Mesenchymal stem cell (in vitro differentiated cells and primary cell): ENCODE measurements at regions not wholly inside any gene's neighbourhood (a gene's known extent, or its start where the extent isn't known, plus 50 kb on each side); places are given as distances from the start of the nearest gene placed in this dataset.

Experiments used
- DNase-seq: peaks from one replicate; pipeline ENCODE4 v3.0.0-alpha.2; 2013
- H2AFZ ChIP-seq: one replicate; pipeline ENCODE4 v1.6.1; 2013; ENCODE audit warnings: low read depth, mild to moderate bottlenecking, control low read depth, inconsistent platforms, low read length, moderate library complexity
- H2AK5ac ChIP-seq: 2 replicates; pipeline ENCODE4 v1.6.1; 2013; ENCODE audit warnings: low read length, moderate library complexity, mild to moderate bottlenecking, inconsistent platforms; ENCODE audit not compliant: severe bottlenecking
- H2BK120ac ChIP-seq: one replicate; pipeline ENCODE4 v1.6.1; 2013; ENCODE audit warnings: low read depth, mild to moderate bottlenecking, inconsistent platforms, low read length, moderate library complexity
- H2BK12ac ChIP-seq, 2 experiments: one replicate each; pipeline ENCODE4 v1.6.1; 2013; ENCODE audit warnings: inconsistent platforms in 2 of 2, low read length in 2 of 2, mild to moderate bottlenecking in 2 of 2, moderate library complexity in 2 of 2, control low read depth in 1 of 2
- H2BK15ac ChIP-seq: one replicate; pipeline ENCODE4 v1.6.1; 2013; ENCODE audit warnings: mild to moderate bottlenecking, low read depth, inconsistent platforms; ENCODE audit not compliant: poor library complexity, severe bottlenecking
- H2BK5ac ChIP-seq: 2 replicates; pipeline ENCODE4 v1.6.1; 2013; ENCODE audit warnings: low read depth, mild to moderate bottlenecking, low read length, control low read depth, inconsistent platforms; ENCODE audit not compliant: poor library complexity, severe bottlenecking
- H3K14ac ChIP-seq, 2 experiments: one replicate each; pipeline ENCODE4 v1.6.1; 2013; ENCODE audit warnings: inconsistent platforms in 2 of 2, low read length in 2 of 2, control low read depth in 1 of 2, mild to moderate bottlenecking in 1 of 2, moderate library complexity in 1 of 2
- H3K18ac ChIP-seq, 2 experiments: one replicate each; pipeline ENCODE4 v1.6.1; 2013; ENCODE audit warnings: inconsistent platforms in 2 of 2, low read length in 2 of 2, control low read depth in 1 of 2, low read depth in 1 of 2, mild to moderate bottlenecking in 1 of 2
- H3K23ac ChIP-seq, 2 experiments: one replicate each; pipeline ENCODE4 v1.6.1; 2013; ENCODE audit warnings: inconsistent platforms in 2 of 2, low read length in 2 of 2, mild to moderate bottlenecking in 2 of 2, moderate library complexity in 2 of 2, control low read depth in 1 of 2
- H3K27ac ChIP-seq: 2 replicates; pipeline ENCODE4 v1.5.1; 2013; ENCODE audit warnings: mild to moderate bottlenecking, moderate library complexity, low read length, control low read depth, inconsistent platforms; ENCODE audit not compliant: poor library complexity, severe bottlenecking
- H3K27me3 ChIP-seq, 2 experiments: 2 replicates each; pipeline versions ENCODE4 v1.6.1 to v1.7.0; 2013; ENCODE audit warnings: low read length in 2 of 2, mild to moderate bottlenecking in 2 of 2, moderate library complexity in 2 of 2, control low read depth in 1 of 2, inconsistent platforms in 1 of 2; ENCODE audit not compliant: control insufficient read depth in 1 of 2, insufficient read depth in 1 of 2
- H3K36me3 ChIP-seq, 2 experiments: 2 replicates each; pipeline versions ENCODE4 v1.6.1 to v1.7.0; 2013; ENCODE audit warnings: low read length in 2 of 2, control low read depth in 1 of 2, inconsistent platforms in 1 of 2, low read depth in 1 of 2, mild to moderate bottlenecking in 1 of 2; ENCODE audit not compliant: insufficient read depth in 2 of 2, control insufficient read depth in 1 of 2
- H3K4ac ChIP-seq, 2 experiments: one replicate each; pipeline ENCODE4 v1.6.1; 2013; ENCODE audit warnings: inconsistent platforms in 2 of 2, low read length in 2 of 2, mild to moderate bottlenecking in 2 of 2, moderate library complexity in 2 of 2, control low read depth in 1 of 2, low read depth in 1 of 2
- H3K4me1 ChIP-seq: 2 replicates; pipeline ENCODE4 v1.6.1; 2013; ENCODE audit warnings: low read depth, low read length, control low read depth; ENCODE audit not compliant: control insufficient read depth, insufficient read depth
- H3K4me2 ChIP-seq: 2 replicates; pipeline ENCODE4 v1.6.1; 2013; ENCODE audit warnings: low read length, mild to moderate bottlenecking, inconsistent platforms; ENCODE audit not compliant: poor library complexity, severe bottlenecking
- H3K4me3 ChIP-seq, 2 experiments: 2 replicates each; pipeline versions ENCODE4 v1.5.1 to v1.7.0; 2013; ENCODE audit warnings: low read length in 2 of 2, mild to moderate bottlenecking in 2 of 2, control low read depth in 1 of 2, low read depth in 1 of 2; ENCODE audit not compliant: insufficient read depth in 1 of 2
- H3K79me1 ChIP-seq: replicated peaks from 2 replicates; pipeline ENCODE4 v1.6.1; 2013; ENCODE audit warnings: mild to moderate bottlenecking, control low read depth, low read length, inconsistent platforms; ENCODE audit not compliant: poor library complexity, severe bottlenecking
- H3K9ac ChIP-seq: 2 replicates; pipeline ENCODE4 v1.7.0; 2013; ENCODE audit warnings: mild to moderate bottlenecking, low read length, moderate library complexity
- H3K9me3 ChIP-seq: 2 replicates; pipeline ENCODE4 v1.7.0; 2013; ENCODE audit warnings: mild to moderate bottlenecking, low read length; ENCODE audit not compliant: control insufficient read depth
- H4K8ac ChIP-seq: one replicate; pipeline ENCODE4 v1.6.1; 2013; ENCODE audit warnings: inconsistent platforms, mild to moderate bottlenecking, low read length, moderate library complexity
- H4K91ac ChIP-seq: one replicate; pipeline ENCODE4 v1.6.1; 2013; ENCODE audit warnings: mild to moderate bottlenecking, low read length, inconsistent platforms
- WGBS: methylation state at CpG from one replicate; pipeline ENCODE4 v1.1.7; 2013; ENCODE audit warnings: mixed read lengths; 5-methylcytosine and 5-hydroxymethylcytosine counted together

- H2AK5ac ChIP-seq, result no peak overlapping the region
- no peak overlapping the region for H3K18ac ChIP-seq
- H3K4ac ChIP-seq, result no peak overlapping the region
- no peak overlapping the region for H2BK15ac ChIP-seq
- no peak for DNase-seq
- no peak overlapping the region for H4K91ac ChIP-seq
- H2BK120ac ChIP-seq, result no peak overlapping the region
- H3K27ac ChIP-seq, result no peak overlapping the region
- H3K27me3 ChIP-seq, result no peaks in the 10 kb centered on the region
- H2BK12ac ChIP-seq, result no peak overlapping the region
- H3K36me3 ChIP-seq, result no peaks in the 10 kb centered on the region
- no peaks in the 10 kb centered on the region for H3K79me1 ChIP-seq
- no peak overlapping the region for H2AFZ ChIP-seq
- peaks cover 4% of the 10 kb centered on the region for H3K9me3 ChIP-seq
- H3K4me3 ChIP-seq, result no peak overlapping the region
- no peak overlapping the region for H4K8ac ChIP-seq
- H3K14ac ChIP-seq, result no peak overlapping the region
- no peak overlapping the region for H3K4me2 ChIP-seq
- WGBS, result 100% methylated on average over 2 of the region's 2 CpGs
- no peak overlapping the region for H3K23ac ChIP-seq
- H3K9ac ChIP-seq, result no peak overlapping the region
- no peak overlapping the region for H2BK5ac ChIP-seq
- H3K4me1 ChIP-seq, result no peaks in the 10 kb centered on the region
Measured at GRCh38 chr5:130937046-130937445, 228.0 kb downstream of the HINT1 start.

- Histone ChIP-seq H3K4me3 (no peak overlapping the region), H2BK120ac (no peak overlapping the region), H2AFZ (no peak overlapping the region), H3K36me3 (no peaks in the 10 kb centered on the region), H3K4me2 (no peak overlapping the region), H3K23ac (no peak overlapping the region), H2BK15ac (no peak overlapping the region), H4K8ac (no peak overlapping the region), H3K27me3 (no peaks in the 10 kb centered on the region), H3K9ac (no peak overlapping the region), H3K9me3 (no peaks in the 10 kb centered on the region), H3K79me1 (no peaks in the 10 kb centered on the region), H3K14ac (no peak overlapping the region), H4K91ac (no peak overlapping the region), H3K27ac (no peak overlapping the region), H3K4ac (no peak overlapping the region), H3K18ac (no peak overlapping the region), H2BK12ac (no peak overlapping the region), H2AK5ac (no peak overlapping the region), H3K4me1 (no peaks in the 10 kb centered on the region), H2BK5ac (no peak overlapping the region)
- WGBS, result 83% methylated on average over 3 of the region's 3 CpGs
- DNase-seq, result no peak
Measured at GRCh38 chr5:130923543-130924124, 241.4 kb downstream of the HINT1 start.

GRCh38 chr5:130912088-130912487 is 253.0 kb downstream of the HINT1 start:
- H3K9me3 ChIP-seq, result peaks cover 3% of the 10 kb centered on the region
- DNase-seq, result peak; percentile 7
- no peak overlapping the region for H3K14ac ChIP-seq
- no peaks in the 10 kb centered on the region for H3K36me3 ChIP-seq
- H2BK12ac ChIP-seq, result no peak overlapping the region
- no peak overlapping the region for H2BK5ac ChIP-seq
- no peak overlapping the region for H3K18ac ChIP-seq
- no peak overlapping the region for H4K8ac ChIP-seq
- no peak overlapping the region for H3K4me3 ChIP-seq
- H2AK5ac ChIP-seq, result no peak overlapping the region
- H3K4ac ChIP-seq, result no peak overlapping the region
- no peak overlapping the region for H3K9ac ChIP-seq
- H2BK120ac ChIP-seq, result no peak overlapping the region
- no peak overlapping the region for H4K91ac ChIP-seq
- H3K4me2 ChIP-seq, result no peak overlapping the region
- no peaks in the 10 kb centered on the region for H3K79me1 ChIP-seq
- no peak overlapping the region for H2AFZ ChIP-seq
- no peaks in the 10 kb centered on the region for H3K4me1 ChIP-seq
- H3K27me3 ChIP-seq, result no peaks in the 10 kb centered on the region
- no peak overlapping the region for H2BK15ac ChIP-seq
- no peak overlapping the region for H3K27ac ChIP-seq
- no peak overlapping the region for H3K23ac ChIP-seq

- no peak for DNase-seq
- peaks cover 3% of the 10 kb centered on the region for H3K9me3 ChIP-seq
Measured at GRCh38 chr5:130908186-130908585, 256.9 kb downstream of the HINT1 start.

More at GRCh38 chr5:130908186-130908585, 256.9 kb downstream of the HINT1 start:
- Histone ChIP-seq H2AFZ (no peak overlapping the region), H4K8ac (no peak overlapping the region), H3K4me3 (no peak overlapping the region), H3K23ac (no peak overlapping the region), H4K91ac (no peak overlapping the region), H2BK5ac (no peak overlapping the region), H3K79me1 (no peaks in the 10 kb centered on the region), H3K36me3 (no peaks in the 10 kb centered on the region), H3K4ac (no peak overlapping the region), H3K14ac (no peak overlapping the region), H3K4me1 (no peaks in the 10 kb centered on the region), H3K4me2 (no peak overlapping the region), H3K27me3 (no peaks in the 10 kb centered on the region), H3K18ac (no peak overlapping the region), H2AK5ac (no peak overlapping the region), H3K9ac (no peak overlapping the region), H2BK120ac (no peak overlapping the region), H2BK15ac (no peak overlapping the region), H3K27ac (no peak overlapping the region), H2BK12ac (no peak overlapping the region)
- no CpG with 5 or more reads among the region's 3 CpGs for WGBS
